Endothelial cell of hepatic sinusoid (primary cell): ENCODE measurements at regions not wholly inside any gene's neighbourhood (a gene's known extent, or its start where the extent isn't known, plus 50 kb on each side); places are given as distances from the start of the nearest gene placed in this dataset.

ENCODE experiments used
- in situ Hi-C: cut with HindIII; loops from 2 replicates; pipeline ENCODE4 v1.10.0; 2017; ENCODE audit warnings: low sequenced_read_pairs

- in situ Hi-C loops: loop anchor here (5.0 kb wide), 2 partner anchors 39 to 46 kb away; no protein-coding TSS in a partner anchor
Measured at GRCh38 chr14:29518335-29518734, 409.3 kb downstream of the PRKD1 start.

GRCh38 chr14:29521526-29522137 lies 406.0 kb downstream of the PRKD1 start:
- in situ Hi-C loops: no loop called here
